HG02870 (cell line): ENCODE measurements at regions not wholly inside any gene's neighbourhood (a gene's known extent, or its start where the extent isn't known, plus 50 kb on each side); places are given as distances from the start of the nearest gene placed in this dataset.

Experiments used
- ATAC-seq: cut with Tn5 transposase; IDR thresholded peaks from one replicate; pipeline ENCODE4 v1.9.1; 2021; ENCODE audit warnings: mild to moderate bottlenecking, moderate library complexity; ENCODE audit not compliant: unreplicated experiment

DNA sequence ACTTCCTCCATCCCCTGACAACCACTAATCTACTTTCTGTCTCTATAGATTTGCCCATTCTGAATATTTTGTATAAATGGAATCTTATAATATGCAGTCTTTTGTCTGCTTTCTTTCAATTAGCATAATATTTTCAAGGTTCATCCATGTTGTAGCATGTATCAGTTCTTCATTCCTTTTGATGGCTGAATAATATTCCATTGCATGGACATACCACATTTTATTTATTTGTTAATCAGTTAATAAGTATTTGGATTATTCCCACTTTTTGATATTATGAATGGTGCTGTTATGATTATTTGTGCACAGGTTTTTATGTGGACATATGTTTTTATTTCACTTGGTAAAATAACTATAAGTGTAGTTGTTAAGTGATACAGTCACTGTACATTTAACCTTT, 155.1 kb upstream of the WSCD2 start:
- ATAC-seq: no peak

DNA sequence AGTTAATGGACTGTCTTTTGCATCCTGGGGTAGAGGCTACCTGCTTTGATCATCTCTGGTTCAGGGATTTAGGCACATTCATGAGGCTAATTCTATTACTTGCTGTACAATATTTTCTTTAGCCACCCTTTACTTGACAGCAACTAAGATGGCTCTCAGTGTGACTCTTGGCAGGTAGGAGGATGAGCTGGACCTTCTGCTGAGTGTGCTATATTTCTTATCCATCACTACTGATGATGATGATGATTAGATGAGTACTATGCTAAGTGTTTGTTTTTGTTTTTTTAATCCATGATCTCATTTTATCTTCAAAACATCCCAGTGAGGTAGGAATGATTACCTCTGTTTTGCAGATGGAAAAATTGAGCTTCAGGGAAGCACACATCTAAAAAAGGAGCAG, 152.8 kb upstream of the WSCD2 start:
- ATAC-seq: no peak

DNA sequence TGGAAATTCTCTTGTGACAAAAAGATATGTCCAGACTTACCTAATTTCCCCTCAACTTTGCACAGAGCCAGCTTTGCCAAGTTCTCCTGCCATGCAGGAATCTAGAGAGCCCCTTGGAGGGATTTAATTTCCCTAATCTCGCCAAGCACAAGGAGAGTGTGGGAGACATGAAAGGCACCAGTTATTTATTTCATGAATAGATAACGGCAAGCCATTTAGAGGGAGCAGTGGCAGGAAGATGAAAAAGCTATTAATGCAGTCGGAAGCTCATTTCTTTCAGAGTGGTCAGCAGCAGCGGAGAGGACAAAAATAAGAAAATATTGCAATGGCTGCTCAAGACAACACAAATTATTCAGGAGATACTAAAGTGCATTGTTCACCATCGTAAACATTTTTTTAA, 150.9 kb upstream of the WSCD2 start:
- ATAC-seq: no peak

DNA sequence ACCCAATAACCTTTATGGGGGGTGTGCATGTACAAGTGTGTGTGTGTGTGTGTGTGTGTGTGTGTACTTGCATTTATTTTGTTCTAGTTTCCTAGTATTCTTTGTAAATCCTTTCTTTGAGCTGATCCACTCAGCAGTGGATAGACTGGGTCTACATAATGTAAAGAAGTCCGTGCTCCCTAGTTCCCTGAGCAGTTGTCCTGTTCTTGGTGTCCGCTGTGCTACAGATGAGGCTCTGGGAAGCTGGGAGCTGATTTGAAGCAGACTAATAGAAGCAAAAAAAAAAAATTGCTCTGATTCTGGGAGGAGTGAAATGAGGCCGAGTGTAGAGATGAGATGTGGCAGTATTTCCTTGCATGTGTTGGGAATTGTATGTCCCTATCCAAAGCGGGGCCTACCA, 150.4 kb upstream of the WSCD2 start:
- no peak for ATAC-seq

DNA sequence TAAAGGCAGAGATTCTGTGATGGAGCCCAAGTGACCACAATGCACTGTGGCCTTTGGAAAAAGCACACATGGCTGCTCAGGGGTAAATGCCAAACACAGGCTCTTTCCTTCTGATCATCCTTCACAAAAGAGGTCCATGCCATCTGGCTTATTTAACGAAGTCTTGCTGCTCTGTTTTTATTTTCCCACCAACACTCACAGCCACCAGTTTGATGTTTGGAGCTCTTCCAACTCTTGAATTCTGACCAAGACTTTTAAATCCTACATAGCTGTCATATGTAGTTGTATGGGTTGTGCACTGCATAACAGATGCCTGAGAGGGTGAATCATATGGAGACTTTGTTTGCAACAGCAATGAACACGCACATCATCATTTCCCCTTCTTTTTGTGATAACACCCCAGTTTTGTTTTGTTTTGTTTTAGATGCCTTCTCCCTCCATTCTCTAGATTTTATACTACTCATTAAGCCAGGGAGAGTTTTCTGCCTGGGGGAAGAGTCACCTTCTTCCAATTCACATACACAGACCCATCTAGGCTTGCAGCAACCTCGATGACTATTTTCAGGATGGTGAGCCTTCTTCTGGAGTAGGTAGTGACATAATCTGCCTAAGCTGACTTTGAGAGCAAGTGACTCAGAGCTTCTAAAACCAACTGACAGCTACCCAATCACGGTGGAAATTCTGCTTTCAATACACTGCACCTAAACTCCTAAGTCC, 145.2 kb upstream of the WSCD2 start:
- no peak for ATAC-seq

DNA sequence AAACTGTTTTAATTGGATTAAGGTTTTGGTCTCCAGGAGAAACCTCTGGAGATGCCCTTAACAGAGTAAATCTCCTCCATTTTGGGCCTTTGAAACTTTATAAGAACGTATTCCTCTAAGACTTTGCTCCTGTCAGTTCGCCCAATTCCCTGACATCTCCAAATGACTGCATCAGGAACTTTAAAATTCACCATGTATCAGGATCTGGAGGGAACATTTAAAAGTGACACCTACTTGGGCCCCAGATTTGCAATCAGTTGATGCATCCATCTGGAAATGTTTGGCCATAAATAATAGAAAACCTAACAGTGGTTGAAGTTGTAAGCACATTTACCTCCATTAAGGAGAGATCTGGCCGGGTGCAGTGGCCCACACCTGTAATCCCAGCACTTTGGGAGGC, 144.1 kb upstream of the WSCD2 start:
- ATAC-seq: no peak

DNA sequence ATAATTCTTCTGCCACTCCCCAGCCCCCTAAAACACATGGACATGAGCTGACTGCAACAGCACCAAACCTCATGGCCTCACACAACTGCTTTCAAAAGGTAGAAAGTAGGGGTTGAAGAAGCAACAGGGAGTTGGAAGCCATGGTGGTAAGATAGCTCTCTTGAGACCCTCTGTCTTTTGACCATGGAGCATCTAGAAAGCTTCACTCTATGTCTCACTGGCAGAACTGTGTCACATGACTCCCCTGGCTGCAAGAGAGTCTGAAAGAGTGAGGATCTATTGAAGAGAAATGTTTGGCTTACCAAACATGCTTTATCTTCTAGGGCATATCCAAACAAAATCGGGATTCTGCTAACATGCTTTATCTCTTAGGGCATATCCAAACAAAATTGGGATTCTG, 142.9 kb upstream of the WSCD2 start:
- no peak for ATAC-seq

DNA sequence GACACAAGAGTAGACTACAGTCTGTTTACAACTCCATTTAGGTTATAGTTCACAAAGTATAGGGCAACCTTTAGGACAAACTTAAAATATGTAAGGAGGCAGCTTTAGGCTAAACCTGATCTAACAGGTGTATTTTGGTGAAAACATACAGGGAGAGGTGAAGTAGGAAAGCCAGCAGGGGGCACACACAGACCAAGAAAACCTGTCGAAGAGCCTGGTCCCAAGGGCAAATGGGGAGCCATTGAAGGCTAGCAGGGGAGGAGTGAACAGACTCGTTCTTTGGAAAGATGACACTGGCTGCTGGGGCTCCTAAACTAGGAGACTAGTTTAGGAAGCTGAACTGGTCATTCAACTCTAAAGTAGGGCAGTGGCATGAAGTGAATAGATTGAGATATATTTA, 138.8 kb upstream of the WSCD2 start:
- ATAC-seq: no peak

DNA sequence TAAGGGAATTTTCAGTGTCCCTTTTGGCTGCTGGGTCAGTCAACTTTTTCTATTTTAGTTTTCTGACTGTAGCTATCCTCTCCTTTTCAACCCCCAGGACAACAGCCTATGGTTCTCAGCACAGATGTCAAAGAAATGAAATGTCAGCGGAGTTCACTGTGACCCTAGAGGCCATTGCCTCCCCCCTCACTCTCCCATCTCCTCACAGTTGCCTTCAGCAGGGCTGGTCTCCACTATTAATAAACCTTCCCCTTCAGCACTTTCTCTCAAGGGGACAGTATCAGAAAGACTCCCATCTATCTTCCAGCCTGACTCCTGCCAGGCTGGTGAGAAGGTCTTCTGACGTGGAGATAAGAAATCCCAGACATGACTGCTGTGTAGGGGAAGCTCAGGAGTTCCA, 137.1 kb upstream of the WSCD2 start:
- no peak for ATAC-seq

DNA sequence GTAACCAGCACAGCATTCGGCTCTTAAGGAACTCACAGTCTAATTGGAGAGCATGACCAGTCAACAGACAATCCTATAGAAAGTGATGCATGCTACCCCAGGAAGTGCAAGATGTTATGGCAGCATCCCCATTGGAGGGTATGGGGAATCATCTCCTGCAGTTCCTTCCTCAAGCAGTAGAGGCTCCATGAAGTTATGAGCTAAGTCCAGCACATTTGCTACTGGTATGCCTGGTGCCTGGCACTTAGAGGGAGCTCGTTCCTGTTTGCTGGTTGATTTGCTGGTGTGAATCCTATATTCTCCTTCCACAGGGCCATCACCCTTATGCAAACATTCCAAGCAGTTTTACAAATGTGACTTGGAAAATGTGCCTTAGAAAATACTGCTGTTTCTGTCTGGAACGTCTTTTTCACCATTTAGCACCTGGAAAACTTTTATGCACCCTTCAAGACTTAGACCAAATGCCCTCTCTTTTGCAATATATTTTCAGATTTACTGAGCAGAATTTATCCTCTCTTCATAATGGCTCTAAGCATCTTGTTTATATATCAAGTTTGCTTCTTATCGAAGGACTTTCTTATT, 136.1 kb upstream of the WSCD2 start:
- peak; percentile 55 for ATAC-seq

DNA sequence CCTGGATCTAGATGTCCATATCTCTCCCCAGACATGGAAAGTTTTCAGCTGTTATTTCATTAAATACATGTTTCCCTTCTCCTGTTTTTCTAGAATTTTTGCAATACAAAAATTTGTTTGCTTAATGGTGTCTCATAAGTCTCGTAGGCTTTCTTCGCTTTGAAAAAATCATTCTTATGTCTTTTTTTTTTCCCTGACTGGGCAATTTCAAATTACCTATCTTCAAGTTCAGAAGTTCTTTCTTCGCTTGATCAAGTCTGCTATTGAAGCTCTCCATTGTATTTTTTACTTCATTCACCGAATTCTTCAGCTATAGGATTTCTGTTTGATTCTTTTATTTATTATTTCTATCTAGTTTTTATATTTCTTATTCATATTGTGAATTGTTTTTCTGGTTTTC, 130.2 kb upstream of the WSCD2 start:
- ATAC-seq: no peak

DNA sequence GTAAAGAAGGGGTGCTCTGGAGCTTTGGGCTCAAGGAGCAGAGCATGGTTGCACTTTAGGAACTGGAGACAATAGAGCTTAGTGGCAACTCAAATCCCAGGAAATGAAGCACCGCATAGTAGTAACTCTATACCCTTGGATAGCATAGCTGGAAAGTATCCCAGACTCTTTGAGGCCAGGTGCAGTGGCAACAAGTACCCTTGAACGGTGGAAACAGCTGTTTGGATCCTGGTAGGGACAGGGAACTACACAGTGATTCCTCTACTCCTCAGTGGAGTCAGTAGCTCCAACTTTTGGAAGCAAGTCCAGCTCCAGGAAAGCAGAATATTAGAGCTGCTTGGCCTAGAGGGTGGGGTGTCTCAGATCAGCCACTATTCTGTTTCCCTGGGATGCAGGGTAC, 129.0 kb upstream of the WSCD2 start:
- ATAC-seq: no peak

DNA sequence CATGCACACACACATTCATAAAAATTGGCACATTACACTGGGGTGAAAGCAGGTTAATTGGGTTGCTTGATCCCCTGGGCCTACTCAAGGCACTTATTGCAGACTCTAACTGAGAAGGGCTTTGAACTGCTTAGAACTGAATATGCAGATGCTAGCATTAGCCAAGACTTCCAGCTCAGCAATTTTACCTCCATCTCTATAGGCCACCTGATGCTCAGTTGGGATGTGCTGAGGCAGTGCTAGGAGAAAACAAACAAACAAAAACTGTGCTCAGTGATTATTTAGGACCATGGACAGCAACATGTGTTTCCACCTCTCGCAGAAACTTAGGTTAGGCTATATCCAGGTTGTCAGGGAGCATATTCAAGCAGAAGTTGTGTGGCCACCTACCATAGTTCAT, 124.8 kb upstream of the WSCD2 start:
- ATAC-seq: no peak

DNA sequence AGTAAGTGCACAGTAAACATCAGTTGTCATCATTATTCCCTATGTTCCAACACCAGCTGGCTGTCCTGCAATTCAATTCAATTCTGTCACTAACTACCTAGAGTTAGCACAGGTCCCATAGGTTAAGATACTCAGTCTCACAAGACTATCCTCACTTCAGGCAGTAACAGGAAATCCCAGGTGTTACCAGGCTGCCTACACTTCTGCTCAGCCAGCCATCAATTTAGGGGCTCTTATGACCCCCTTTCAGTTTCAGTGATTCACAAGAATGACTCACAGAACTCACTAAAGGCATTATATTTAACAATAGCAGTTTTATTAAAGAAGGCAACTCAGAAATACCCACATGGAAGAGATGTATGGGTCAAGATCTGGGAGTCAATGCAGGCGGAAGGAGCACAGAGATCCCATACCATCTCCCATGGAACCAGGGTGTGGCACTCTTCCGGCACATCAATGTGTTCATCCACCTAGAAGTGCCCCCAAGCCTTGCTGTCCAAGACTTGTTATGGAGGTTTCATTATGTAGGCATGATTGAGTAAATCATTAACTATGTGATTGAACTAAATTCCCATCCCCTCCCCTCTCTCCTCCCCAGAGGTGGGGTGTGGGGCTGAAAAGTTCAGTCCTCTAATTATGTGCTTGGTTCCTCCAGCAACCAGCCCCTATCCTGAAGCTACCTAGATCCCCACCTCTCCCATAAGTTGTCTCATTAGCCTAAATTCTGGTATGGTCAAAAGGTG, 120.8 kb upstream of the WSCD2 start:
- ATAC-seq: no peak

DNA sequence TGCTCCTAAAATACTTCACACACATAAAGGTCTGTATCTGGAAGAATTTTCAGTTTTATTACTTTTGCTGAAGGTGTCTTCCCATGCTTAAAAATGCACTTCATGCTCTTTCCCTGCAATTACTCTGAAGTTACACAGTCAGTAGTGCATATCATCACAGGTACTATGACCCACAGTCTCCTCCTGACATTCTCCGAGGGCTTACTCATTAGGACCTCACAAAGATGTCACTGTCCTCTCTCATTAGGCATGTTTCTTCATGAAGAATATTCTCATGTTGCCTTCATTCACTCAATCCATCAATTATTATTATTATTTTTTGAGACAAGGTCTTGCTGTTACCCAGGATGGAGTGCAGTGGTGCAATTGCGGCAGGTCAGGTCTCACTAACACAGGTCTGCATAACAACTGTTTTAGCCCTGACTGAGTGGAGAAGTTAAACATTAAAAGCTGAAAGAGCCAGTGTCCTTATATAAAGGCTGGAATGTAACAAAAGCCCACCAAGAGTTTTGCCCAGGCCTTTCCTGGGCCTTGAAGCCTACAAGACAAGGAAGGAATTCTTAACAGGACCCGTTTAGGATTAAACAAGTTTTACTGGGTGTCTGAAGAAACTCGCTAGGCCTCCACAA, 119.5 kb upstream of the WSCD2 start:
- no peak for ATAC-seq

DNA sequence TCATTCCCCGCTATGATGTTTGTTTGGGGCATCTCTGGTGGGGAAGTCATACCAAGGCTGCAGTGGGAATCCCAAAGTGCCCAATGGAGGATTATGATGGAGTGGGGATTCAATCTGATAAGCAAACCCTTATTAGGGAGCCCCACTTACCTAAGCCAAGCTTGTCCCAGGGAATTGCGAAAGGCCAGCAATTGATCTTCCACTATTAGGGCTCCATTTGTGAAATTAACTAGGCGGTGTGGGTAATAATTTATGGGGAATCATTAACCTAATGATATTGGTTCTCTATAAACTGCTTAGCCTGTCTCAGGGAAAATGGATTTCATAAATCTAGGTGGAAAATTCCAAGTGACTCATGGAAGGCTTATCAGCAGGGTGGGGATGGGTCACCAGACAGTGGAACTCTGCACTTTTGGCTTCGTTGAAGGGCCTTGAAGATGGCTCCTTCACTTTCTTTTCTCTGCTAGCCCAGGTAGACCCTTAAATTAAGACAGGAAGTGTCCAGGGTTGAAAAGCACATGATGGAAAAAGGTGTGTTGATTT, 113.0 kb upstream of the WSCD2 start:
- no peak for ATAC-seq

DNA sequence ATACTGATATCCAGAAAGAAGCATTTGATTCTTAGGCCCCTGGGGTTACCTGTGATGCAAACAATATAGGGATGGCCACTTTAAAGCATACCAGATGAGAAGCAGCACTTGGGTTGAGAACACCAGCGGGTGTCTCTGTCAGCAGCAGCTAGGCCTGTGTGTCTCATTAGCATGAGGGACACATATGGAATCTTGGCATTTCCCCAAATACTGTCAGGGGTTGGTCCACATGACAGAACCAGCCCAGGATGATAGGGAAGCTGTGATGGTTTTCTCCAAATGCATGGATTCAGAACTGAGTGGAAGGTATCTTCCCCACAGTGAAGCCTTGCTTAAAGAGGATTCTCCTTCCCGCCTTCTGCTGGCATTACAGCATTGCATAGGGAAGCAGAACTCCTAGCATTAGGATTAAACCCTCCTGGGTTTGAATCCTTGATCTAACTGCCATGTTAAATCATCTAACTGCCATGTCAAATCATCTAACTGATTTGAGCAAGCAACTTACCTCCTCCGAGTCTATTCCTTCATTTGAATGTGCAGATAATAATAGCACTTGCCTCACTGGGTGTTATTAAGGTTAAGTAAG, 111.5 kb upstream of the WSCD2 start:
- ATAC-seq: no peak

DNA sequence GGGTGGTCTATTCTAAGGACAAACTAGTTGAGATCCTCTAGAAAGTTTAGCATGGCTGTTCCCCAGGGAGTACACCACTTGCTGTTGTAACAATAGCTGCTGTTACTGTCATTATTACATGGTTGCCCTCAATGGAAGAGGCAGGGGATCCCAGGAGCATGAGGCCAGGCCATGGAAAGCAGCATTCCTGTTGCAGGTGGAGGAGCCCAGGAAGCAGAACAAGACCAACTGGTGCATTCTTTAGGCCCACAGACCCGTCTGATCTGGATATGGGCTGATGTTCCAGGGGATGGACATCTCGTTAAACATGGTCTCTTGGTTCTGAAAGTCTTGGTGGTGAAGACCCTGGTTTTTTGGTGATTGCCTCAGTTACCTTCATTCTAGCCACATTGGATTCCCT, 109.2 kb upstream of the WSCD2 start:
- no peak for ATAC-seq

DNA sequence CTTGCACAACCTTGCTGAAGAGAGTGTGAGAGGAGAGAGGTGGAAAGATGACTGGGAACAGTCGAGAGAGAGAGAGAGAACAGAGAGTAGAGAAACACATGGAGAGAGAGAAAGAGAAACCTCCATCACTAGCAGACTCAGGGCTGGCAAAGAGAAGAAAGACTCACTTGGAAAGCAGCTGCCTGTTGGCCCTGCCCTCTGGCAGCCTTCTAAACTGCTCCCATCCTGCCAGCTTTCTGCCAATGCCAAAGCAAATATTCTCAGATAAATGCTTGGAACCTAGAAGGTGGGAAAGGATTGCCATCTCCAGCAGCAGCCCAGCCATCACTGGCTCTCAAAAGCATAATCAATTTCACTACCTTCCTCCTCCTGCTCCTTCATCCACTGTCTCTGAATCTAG, 107.9 kb upstream of the WSCD2 start:
- ATAC-seq: no peak

DNA sequence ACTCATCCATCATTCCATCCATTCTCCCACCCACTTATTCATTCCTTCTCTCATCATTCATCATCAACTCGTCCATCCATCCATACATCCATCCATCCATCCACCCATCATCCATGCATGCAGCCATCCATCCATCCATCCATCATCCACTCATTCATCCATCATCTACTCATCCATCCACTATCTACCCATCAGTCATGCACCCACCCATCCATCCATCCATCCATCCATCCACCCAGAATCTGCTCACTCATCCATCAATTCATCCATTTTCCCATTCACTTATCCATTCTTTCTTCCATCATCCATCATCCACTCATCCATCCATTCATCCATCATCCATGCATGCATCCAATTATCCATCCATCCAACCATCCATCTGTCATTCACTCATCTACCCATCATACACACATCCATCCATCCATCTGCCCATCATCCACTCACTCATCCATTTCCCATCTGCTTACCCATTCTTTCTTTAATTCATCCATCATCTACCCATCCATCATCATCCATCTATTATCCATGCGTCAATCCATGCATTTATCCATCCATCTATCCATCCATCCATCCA, 107.1 kb upstream of the WSCD2 start:
- no peak for ATAC-seq
